ENCODE measurements at regions not wholly inside any gene's neighbourhood (a gene's known extent, or its start where the extent isn't known, plus 50 kb on each side); places are given as distances from the start of the nearest gene placed in this dataset.
"Not testable (repeated sequence)": the region's sequence is repeated elsewhere in the genome, so short reads cannot be mapped to it uniquely, and the experiment has no call there.

DNA sequence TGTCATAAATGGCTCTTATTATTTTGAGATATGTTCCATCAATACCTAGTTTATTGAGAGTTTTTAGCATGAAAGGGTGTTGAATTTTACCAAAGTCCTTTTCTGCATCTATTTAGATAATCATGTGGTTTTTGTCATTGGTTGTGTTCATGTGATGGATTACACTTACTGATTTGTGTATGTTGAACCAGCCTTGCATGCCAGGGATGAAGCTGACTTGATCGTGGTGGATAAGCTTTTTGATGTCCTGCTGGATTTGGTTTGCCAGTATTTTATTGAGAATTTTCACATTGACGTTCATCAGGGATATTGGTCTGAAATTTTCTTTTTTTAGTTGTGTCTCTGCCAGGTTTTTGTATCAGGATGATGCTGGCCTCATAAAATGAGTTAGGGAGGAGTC is 58.5 kb upstream of the CDK6 start:
- TF ChIP-seq, protein P1, sequence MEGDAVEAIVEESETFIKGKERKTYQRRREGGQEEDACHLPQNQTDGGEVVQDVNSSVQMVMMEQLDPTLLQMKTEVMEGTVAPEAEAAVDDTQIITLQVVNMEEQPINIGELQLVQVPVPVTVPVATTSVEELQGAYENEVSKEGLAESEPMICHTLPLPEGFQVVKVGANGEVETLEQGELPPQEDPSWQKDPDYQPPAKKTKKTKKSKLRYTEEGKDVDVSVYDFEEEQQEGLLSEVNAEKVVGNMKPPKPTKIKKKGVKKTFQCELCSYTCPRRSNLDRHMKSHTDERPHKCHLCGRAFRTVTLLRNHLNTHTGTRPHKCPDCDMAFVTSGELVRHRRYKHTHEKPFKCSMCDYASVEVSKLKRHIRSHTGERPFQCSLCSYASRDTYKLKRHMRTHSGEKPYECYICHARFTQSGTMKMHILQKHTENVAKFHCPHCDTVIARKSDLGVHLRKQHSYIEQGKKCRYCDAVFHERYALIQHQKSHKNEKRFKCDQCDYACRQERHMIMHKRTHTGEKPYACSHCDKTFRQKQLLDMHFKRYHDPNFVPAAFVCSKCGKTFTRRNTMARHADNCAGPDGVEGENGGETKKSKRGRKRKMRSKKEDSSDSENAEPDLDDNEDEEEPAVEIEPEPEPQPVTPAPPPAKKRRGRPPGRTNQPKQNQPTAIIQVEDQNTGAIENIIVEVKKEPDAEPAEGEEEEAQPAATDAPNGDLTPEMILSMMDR (IDR thresholded peaks at IDR 0.05) = not testable (repeated sequence)
- not testable (repeated sequence) for TF ChIP-seq POLR2A, EP300 (IDR thresholded peaks at IDR 0.05)
